Fibroblast of mammary gland (primary cell): ENCODE measurements at regions not wholly inside any gene's neighbourhood (a gene's known extent, or its start where the extent isn't known, plus 50 kb on each side); places are given as distances from the start of the nearest gene placed in this dataset.

ENCODE experiments used
- DNase-seq: peaks from one replicate; pipeline ENCODE4 v3.0.0-alpha.2; 2010; ENCODE audit warnings: low read depth
- H3K4me3 ChIP-seq: 2 replicates; pipeline ENCODE4 v1.5.1; 2011; ENCODE audit warnings: low read depth, mild to moderate bottlenecking, low read length, moderate library complexity; ENCODE audit not compliant: control insufficient read depth
- TF ChIP-seq, protein P1 (sequence below): conservative IDR thresholded peaks from 2 replicates; pipeline ENCODE4 v1.5.1; 2011; ENCODE audit warnings: low read depth, low read length, inconsistent platforms; ENCODE audit not compliant: control insufficient read depth, insufficient read depth

DNA sequence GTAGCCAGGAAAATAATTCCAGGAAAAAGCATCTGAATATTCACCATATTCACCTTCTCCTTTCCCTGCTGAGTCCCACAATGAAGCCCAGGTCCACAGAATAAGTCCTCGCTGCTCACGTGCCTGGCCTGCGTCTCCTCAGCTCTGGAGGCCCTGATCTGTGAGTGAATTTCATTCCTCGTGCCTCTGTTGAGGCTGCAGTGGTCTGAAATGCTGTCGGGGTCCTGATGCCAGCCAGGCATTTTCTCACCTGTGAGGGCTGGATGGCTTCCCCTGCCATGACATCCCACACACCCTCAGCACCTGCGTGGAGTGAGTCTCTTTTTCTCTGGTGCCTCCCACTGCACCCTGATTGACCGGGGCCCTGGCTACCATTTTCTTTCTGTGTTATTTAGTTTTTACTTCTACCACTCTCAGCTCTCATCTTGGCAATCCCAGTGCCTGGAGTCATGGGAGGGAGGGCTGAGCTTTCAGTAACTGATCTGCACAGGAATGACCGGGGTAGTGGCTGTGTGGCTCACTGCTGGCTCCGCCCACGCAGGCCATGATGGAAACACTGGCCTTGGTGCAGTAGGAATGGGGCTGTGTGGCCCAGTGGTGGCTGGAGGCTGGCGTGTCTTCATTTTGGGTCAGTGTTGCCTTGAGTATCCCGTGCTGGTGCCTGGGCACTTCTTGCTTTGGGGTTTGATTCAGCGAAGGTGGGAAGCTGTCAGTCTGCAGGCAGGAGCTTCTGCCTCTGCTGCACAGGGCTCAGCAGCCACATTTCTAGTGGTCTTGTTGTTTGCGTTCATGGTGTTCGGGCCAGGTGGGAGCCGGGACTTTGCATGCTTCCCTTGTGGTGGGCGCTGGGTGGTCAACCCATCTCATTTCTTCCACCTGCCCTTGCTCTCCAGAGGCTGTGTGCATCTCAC, 807.2 kb downstream of the TBC1D22A start:
- no peak for DNase-seq
- H3K4me3 ChIP-seq = no peak overlapping the region
- TF ChIP-seq, protein P1, sequence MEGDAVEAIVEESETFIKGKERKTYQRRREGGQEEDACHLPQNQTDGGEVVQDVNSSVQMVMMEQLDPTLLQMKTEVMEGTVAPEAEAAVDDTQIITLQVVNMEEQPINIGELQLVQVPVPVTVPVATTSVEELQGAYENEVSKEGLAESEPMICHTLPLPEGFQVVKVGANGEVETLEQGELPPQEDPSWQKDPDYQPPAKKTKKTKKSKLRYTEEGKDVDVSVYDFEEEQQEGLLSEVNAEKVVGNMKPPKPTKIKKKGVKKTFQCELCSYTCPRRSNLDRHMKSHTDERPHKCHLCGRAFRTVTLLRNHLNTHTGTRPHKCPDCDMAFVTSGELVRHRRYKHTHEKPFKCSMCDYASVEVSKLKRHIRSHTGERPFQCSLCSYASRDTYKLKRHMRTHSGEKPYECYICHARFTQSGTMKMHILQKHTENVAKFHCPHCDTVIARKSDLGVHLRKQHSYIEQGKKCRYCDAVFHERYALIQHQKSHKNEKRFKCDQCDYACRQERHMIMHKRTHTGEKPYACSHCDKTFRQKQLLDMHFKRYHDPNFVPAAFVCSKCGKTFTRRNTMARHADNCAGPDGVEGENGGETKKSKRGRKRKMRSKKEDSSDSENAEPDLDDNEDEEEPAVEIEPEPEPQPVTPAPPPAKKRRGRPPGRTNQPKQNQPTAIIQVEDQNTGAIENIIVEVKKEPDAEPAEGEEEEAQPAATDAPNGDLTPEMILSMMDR = no peak

DNA sequence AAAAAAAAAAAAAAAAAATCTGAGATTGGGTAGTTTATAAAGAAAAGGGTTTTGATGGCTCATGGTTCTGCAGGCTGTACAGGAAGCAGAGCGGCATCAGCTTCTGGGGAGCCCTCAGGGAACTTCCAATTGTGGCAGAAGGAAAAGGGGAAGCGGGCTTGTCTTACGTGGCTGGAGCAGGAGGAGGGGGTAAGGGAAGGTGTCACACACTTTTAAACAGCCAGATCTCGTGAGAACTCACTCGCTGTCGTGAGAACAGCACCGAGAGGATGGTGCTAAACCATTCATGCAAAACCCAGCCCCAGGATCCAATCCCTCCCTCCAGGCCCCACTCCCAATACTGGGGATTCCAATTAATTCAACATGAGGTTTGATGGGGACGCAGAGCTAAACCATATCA, 806.2 kb downstream of the TBC1D22A start:
- no peak for DNase-seq
- TF ChIP-seq, protein P1 = no peak
- no peak overlapping the region for H3K4me3 ChIP-seq

DNA sequence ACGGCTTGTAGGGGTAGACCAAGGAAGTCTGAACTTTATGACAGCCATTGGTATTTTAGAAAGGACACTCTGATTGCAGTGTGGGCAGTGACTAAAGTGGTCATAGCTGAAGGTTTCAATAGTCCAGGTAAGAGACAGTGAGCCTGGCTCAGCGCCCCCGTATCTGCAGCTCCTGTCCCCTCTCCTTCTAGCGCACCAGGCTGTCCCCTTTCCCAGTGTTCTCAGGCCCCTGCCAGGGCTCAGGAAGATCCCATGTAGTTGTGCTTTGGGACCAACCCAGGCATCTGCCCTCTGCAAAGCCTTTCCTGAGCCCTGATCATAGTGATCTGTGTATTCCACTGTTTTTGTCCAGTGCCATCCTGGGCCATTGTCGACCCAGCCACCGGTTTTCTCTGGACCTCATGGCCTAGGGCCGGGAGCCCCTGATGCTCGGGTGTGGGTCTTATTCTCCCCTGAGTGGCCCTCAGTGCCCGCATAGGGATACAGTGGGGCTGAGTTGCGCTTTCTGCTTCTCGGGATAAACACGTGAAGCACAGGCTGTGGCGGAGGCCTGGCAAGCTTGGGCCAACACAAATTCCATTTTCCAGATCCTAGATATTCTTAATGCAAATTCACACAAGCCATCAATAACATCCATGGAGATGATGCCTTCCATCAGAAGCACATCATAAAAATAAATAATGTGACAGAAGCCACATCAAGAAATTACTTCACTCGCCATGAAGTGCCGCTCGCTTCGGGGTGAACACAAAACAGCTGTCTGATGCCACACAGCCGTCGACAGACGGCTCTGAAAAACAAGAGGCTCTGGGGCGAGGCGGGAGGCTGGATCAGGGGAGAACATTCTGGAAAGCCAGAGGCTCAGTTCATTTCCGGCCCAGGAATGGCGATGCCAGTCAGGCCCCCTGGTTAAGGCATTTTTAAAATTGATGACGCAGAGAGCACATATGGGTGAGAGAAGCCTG, 805.0 kb downstream of the TBC1D22A start:
- H3K4me3 ChIP-seq = no peak overlapping the region
- TF ChIP-seq, protein P1 = no peak
- DNase-seq = no peak

DNA sequence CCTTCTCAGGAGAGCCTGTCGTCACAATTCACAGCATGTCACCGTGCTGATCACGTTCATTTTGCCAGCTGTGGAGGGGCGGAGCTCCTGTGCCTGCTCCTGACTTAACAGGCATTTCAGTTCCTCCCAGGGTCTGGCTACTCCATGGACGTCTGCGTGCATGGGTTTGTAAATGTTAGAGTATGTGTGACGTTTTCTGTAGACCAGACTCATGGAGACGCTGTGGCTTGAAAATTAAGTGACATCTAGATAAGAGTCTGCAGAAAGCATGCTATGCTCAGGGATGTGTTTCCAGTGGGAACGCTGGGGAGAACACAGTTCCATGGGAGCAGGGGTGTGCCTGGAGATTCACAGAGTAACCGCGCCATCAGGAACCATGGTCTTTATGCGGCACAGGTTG, 804.0 kb downstream of the TBC1D22A start:
- no peak overlapping the region for H3K4me3 ChIP-seq
- DNase-seq = no peak
- TF ChIP-seq, protein P1 = no peak

DNA sequence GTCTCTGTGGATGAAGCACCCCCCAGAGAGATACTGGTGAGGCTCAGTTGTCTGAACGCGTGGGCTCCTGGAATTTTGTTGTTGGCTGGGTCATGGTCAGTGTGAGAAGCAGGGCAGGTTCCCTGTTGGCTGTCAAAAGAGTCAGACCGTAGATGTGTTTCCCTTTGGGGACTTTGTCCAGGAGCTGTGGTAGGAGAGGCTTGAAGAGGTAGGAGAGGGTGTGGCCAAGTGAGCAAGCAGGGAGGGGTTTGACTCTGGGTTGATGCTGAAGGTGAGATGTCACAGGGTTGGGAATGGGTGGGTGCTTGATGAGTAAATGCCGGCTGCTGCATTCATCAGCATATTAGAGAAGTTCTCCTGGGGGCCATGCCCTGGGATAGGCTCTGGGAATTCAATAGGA, 803.2 kb downstream of the TBC1D22A start:
- H3K4me3 ChIP-seq = no peak overlapping the region
- DNase-seq = no peak
- TF ChIP-seq, protein P1 = no peak

DNA sequence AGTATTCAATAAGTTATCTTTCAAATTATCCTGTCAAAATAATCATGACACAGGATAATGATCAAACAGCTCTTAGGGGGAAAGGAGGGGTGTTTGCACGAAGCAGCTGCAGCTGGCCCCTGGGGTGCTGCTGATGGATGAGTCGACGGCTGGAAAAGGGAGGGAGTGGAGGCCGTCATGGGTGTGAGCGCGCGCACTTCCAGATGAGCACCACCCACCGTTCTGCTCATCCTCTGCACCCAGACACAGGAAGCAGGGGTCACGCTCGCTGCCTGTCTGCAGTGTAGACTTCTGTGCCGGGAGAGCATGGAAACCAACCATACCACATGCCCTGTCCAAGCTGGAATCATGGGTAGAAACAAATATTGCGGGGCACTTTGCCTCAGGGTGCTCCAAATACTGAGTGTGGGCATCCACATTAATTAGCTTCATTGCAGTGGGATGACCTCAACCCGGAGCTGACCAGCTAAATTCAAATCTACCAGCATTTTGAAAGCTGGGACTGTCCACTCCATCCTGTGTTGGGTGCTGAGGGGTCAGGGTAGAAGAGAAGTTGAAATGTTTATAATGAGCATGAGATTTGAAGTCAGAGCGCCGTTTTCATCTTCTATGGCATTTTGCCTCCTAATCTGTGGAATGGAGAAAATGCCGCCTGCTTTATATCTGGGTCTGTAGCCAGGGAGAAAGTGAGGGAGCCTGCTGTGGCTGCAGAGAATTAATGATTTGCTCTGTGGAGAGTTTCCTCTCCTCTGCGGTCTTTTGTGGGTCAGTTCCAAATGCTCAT, 802.4 kb downstream of the TBC1D22A start:
- no peak overlapping the region for H3K4me3 ChIP-seq
- TF ChIP-seq, protein P1 = no peak
- DNase-seq = no peak
